Endodermal cell (in vitro differentiated cells): ENCODE measurements at regions not wholly inside any gene's neighbourhood (a gene's known extent, or its start where the extent isn't known, plus 50 kb on each side); places are given as distances from the start of the nearest gene placed in this dataset.

Experiments
- DNase-seq: peaks from one replicate; pipeline ENCODE4 v3.0.0-alpha.2; 2017
- H3K27ac ChIP-seq: 2 replicates; pipeline ENCODE4 v1.5.1; 2013; ENCODE audit warnings: mild to moderate bottlenecking, low read depth, low read length, moderate library complexity
- H3K27me3 ChIP-seq: 2 replicates; pipeline ENCODE4 v1.6.1; 2013; ENCODE audit warnings: mild to moderate bottlenecking, low read length, moderate library complexity; ENCODE audit not compliant: insufficient read depth, control insufficient read depth, poor library complexity, severe bottlenecking
- H3K36me3 ChIP-seq: 2 replicates; pipeline ENCODE4 v1.7.0; 2013; ENCODE audit warnings: mild to moderate bottlenecking, low read length, moderate library complexity; ENCODE audit not compliant: control insufficient read depth, insufficient read depth
- H3K4me1 ChIP-seq: one replicate; pipeline ENCODE4 v1.7.0; 2013; ENCODE audit warnings: low read length; ENCODE audit not compliant: control insufficient read depth, insufficient read depth
- H3K4me3 ChIP-seq: 2 replicates; pipeline ENCODE4 v1.5.1; 2013; ENCODE audit warnings: mild to moderate bottlenecking, low read length, moderate library complexity
- H3K9ac ChIP-seq: 2 replicates; pipeline ENCODE4 v1.6.1; 2013; ENCODE audit warnings: mild to moderate bottlenecking, low read length, moderate library complexity; ENCODE audit not compliant: poor library complexity, severe bottlenecking; ENCODE audit errors: extremely low read depth
- H3K9me3 ChIP-seq: 2 replicates; pipeline ENCODE4 v1.6.1; 2013; ENCODE audit warnings: mild to moderate bottlenecking, low read length, moderate library complexity; ENCODE audit not compliant: control insufficient read depth
- H3K27ac Mint-ChIP-seq: 2 replicates; pipeline ENCODE4 v1.8.0; 2020; ENCODE audit warnings: mixed read lengths
- H3K27me3 Mint-ChIP-seq: 2 replicates; pipeline ENCODE4 v1.8.0; 2021; ENCODE audit warnings: mild to moderate bottlenecking, mixed read lengths; ENCODE audit not compliant: insufficient read depth
- H3K36me3 Mint-ChIP-seq: 2 replicates; pipeline ENCODE4 v1.8.0; 2020; ENCODE audit warnings: low read depth, mixed read lengths
- H3K4me1 Mint-ChIP-seq: 2 replicates; pipeline ENCODE4 v1.8.0; 2020; ENCODE audit warnings: mixed read lengths
- H3K4me3 Mint-ChIP-seq: 2 replicates; pipeline ENCODE4 v1.8.0; 2020; ENCODE audit warnings: mild to moderate bottlenecking, moderate library complexity, mixed read lengths
- H3K9me3 Mint-ChIP-seq: 2 replicates; pipeline ENCODE4 v1.8.0; 2020; ENCODE audit warnings: mild to moderate bottlenecking, mixed read lengths
- CTCF ChIP-seq: fragments of 200-600 bp; sonication (generic); conservative IDR thresholded peaks from 2 replicates; pipeline ENCODE4 v1.5.0; 2021; ENCODE audit warnings: antibody characterized with exemption, mild to moderate bottlenecking
- WGBS, 2 experiments: methylation state at CpG; one replicate each; pipeline versions ENCODE4 v1.1.5 to v1.1.7; 2013; ENCODE audit warnings: missing lambda C conversion rate in 2 of 2, mixed read lengths in 1 of 2; ENCODE audit not compliant: insufficient coverage in 1 of 2, insufficient read length in 1 of 2; 5-methylcytosine and 5-hydroxymethylcytosine counted together

GRCh38 chr5:159486836-159487235, 156.5 kb upstream of the IL12B start:
- TF ChIP-seq CTCF = no peak
- Mint-ChIP-seq H3K9me3 (no peaks in the 10 kb centered on the region), H3K27me3 (no peaks in the 10 kb centered on the region), H3K4me3 (no peak overlapping the region), H3K36me3 (no peaks in the 10 kb centered on the region), H3K4me1 (no peaks in the 10 kb centered on the region), H3K27ac (no peak overlapping the region)
- H3K4me1 ChIP-seq = no peaks in the 10 kb centered on the region
- no peak overlapping the region for H3K9ac ChIP-seq
- no peak for DNase-seq
- no peak overlapping the region for H3K27ac ChIP-seq
- H3K27me3 ChIP-seq = no peaks in the 10 kb centered on the region
- H3K4me3 ChIP-seq = no peak overlapping the region
- no peaks in the 10 kb centered on the region for H3K36me3 ChIP-seq
- H3K9me3 ChIP-seq = no peaks in the 10 kb centered on the region
- WGBS, 2 experiments = 93 to 94% methylated on average over 3 of the region's 3 CpGs

GRCh38 chr5:159488516-159488915, 158.2 kb upstream of the IL12B start:
- TF ChIP-seq CTCF = no peak
- H3K27me3 ChIP-seq = no peaks in the 10 kb centered on the region
- no peak overlapping the region for H3K9ac ChIP-seq
- no peaks in the 10 kb centered on the region for H3K36me3 ChIP-seq
- no peaks in the 10 kb centered on the region for H3K4me1 ChIP-seq
- no peak overlapping the region for H3K4me3 Mint-ChIP-seq
- DNase-seq = no peak
- peaks cover 5% of the 10 kb centered on the region for H3K4me1 Mint-ChIP-seq
- 93 to 100% methylated on average over 3 to 4 of the region's 4 CpGs for WGBS, 2 experiments
- H3K27ac Mint-ChIP-seq = no peak overlapping the region
- H3K9me3 Mint-ChIP-seq = no peaks in the 10 kb centered on the region
- no peaks in the 10 kb centered on the region for H3K36me3 Mint-ChIP-seq
- no peaks in the 10 kb centered on the region for H3K9me3 ChIP-seq
- H3K27me3 Mint-ChIP-seq = no peaks in the 10 kb centered on the region
- no peak overlapping the region for H3K27ac ChIP-seq
- no peak overlapping the region for H3K4me3 ChIP-seq

GRCh38 chr5:159489779-159490178, 159.5 kb upstream of the IL12B start:
- Histone ChIP-seq H3K36me3 (no peaks in the 10 kb centered on the region), H3K4me3 (no peak overlapping the region), H3K9ac (no peak overlapping the region), H3K4me1 (no peaks in the 10 kb centered on the region), H3K27me3 (no peaks in the 10 kb centered on the region), H3K27ac (no peak overlapping the region), H3K9me3 (no peaks in the 10 kb centered on the region)
- H3K27me3 Mint-ChIP-seq = no peaks in the 10 kb centered on the region
- no peaks in the 10 kb centered on the region for H3K9me3 Mint-ChIP-seq
- peak; percentile 46 for TF ChIP-seq CTCF
- H3K4me3 Mint-ChIP-seq = no peak overlapping the region
- H3K4me1 Mint-ChIP-seq = peaks cover 5% of the 10 kb centered on the region
- WGBS, 2 experiments = 92 to 100% methylated on average over 1 of the region's 1 CpG
- H3K27ac Mint-ChIP-seq = no peak overlapping the region
- H3K36me3 Mint-ChIP-seq = no peaks in the 10 kb centered on the region
- no peak for DNase-seq
